OCI-LY1 (cell line): ENCODE measurements at regions not wholly inside any gene's neighbourhood (a gene's known extent, or its start where the extent isn't known, plus 50 kb on each side); places are given as distances from the start of the nearest gene placed in this dataset.

ENCODE experiments used
- H2AFZ ChIP-seq: fragments of 200-600 bp; sonication (generic), shearing (Covaris generic); 2 replicates; pipeline ENCODE4 v1.6.0; 2014; ENCODE audit warnings: antibody characterized with exemption, mild to moderate bottlenecking, low read length
- H3F3A ChIP-seq: fragments of 200-600 bp; sonication (generic), shearing (Covaris generic); 2 replicates; pipeline ENCODE4 v1.6.0; 2014; ENCODE audit warnings: mild to moderate bottlenecking, antibody characterized with exemption, low read length, moderate library complexity; ENCODE audit not compliant: insufficient read depth
- H3K27ac ChIP-seq: fragments of 200-600 bp; sonication (generic); 2 replicates; pipeline ENCODE4 v1.5.1; 2014; ENCODE audit warnings: low read length, mixed run types, mild to moderate bottlenecking, low read depth; ENCODE audit not compliant: poor library complexity, severe bottlenecking
- H3K27me3 ChIP-seq: fragments of 200-600 bp; sonication (generic); 2 replicates; pipeline ENCODE4 v1.6.0; 2014; ENCODE audit warnings: antibody characterized with exemption, mild to moderate bottlenecking, low read length, moderate library complexity; ENCODE audit not compliant: insufficient read depth
- H3K36me3 ChIP-seq: fragments of 200-600 bp; sonication (generic); 2 replicates; pipeline ENCODE4 v1.6.1; 2014; ENCODE audit warnings: mild to moderate bottlenecking, antibody characterized with exemption, low read length, moderate library complexity, mixed read lengths; ENCODE audit not compliant: insufficient read depth
- H3K4me1 ChIP-seq: fragments of 200-600 bp; sonication (generic); 2 replicates; pipeline ENCODE4 v1.5.1; 2014; ENCODE audit warnings: mild to moderate bottlenecking, low read length, moderate library complexity; ENCODE audit not compliant: insufficient read depth, severe bottlenecking
- H3K4me2 ChIP-seq: fragments of 200-600 bp; sonication (generic), shearing (Covaris generic); 2 replicates; pipeline ENCODE4 v1.6.1; 2014; ENCODE audit warnings: low read length
- H3K4me3 ChIP-seq: fragments of 200-600 bp; sonication (generic); 2 replicates; pipeline ENCODE4 v1.5.1; 2014; ENCODE audit warnings: low read length, low read depth, mild to moderate bottlenecking, mixed read lengths; ENCODE audit not compliant: poor library complexity, severe bottlenecking
- H3K79me2 ChIP-seq: fragments of 200-600 bp; shearing (Covaris generic); 2 replicates; pipeline ENCODE4 v1.6.1; 2016; ENCODE audit warnings: mixed run types, low read length, mixed read lengths; ENCODE audit not compliant: insufficient read depth
- H3K9ac ChIP-seq: fragments of 200-600 bp; sonication (generic), shearing (Covaris generic); 2 replicates; pipeline ENCODE4 v1.6.1; 2014; ENCODE audit warnings: mild to moderate bottlenecking, low read length, mixed read lengths
- H3K9me2 ChIP-seq: fragments of 200-600 bp; sonication (generic), shearing (Covaris generic); 2 replicates; pipeline ENCODE4 v1.6.1; 2014; ENCODE audit warnings: low read depth, mild to moderate bottlenecking, low read length, mixed read lengths
- H3K9me3 ChIP-seq: fragments of 200-600 bp; shearing (Covaris generic); 2 replicates; pipeline ENCODE4 v1.6.1; 2014; ENCODE audit warnings: low read length, mixed read lengths
- H4K20me1 ChIP-seq: fragments of 200-600 bp; sonication (generic), shearing (Covaris generic); 2 replicates; pipeline ENCODE4 v1.6.0; 2016; ENCODE audit warnings: mild to moderate bottlenecking, low read length; ENCODE audit not compliant: insufficient read depth
- CTCF ChIP-seq: fragments of 200-600 bp; sonication (generic), shearing (Covaris generic); IDR thresholded peaks from 2 replicates; pipeline ENCODE4 v1.5.1; 2017; ENCODE audit warnings: mild to moderate bottlenecking, antibody characterized with exemption, low read length, moderate library complexity, mixed read lengths
- EZH2 ChIP-seq: fragments of 200-600 bp; sonication (generic), shearing (Covaris generic); IDR thresholded peaks from 2 replicates; pipeline ENCODE4 v1.8.0; 2017; ENCODE audit warnings: borderline replicate concordance, mixed run types, mild to moderate bottlenecking, antibody characterized with exemption, low read length, moderate library complexity, mixed read lengths

GRCh38 chr7:156236936-156237599, 403.5 kb upstream of the RNF32 start:
- Histone ChIP-seq H3K27ac (no peak overlapping the region), H2AFZ (no peak overlapping the region), H3F3A (no peaks in the 10 kb centered on the region), H3K36me3 (no peaks in the 10 kb centered on the region), H3K79me2 (no peaks in the 10 kb centered on the region), H3K4me2 (no peak overlapping the region), H3K9me2 (no peaks in the 10 kb centered on the region), H3K4me1 (no peaks in the 10 kb centered on the region), H3K4me3 (no peak overlapping the region), H4K20me1 (no peaks in the 10 kb centered on the region), H3K27me3 (peaks cover 4% of the 10 kb centered on the region), H3K9me3 (no peaks in the 10 kb centered on the region), H3K9ac (no peak overlapping the region)
- no peak for TF ChIP-seq EZH2
- TF ChIP-seq CTCF = no peak

GRCh38 chr7:156236181-156236889, 404.2 kb upstream of the RNF32 start:
- Histone ChIP-seq H3K79me2 (no peaks in the 10 kb centered on the region), H3K27me3 (peaks cover 4% of the 10 kb centered on the region), H3K4me3 (no peak overlapping the region), H3K9me2 (no peaks in the 10 kb centered on the region), H3K9me3 (no peaks in the 10 kb centered on the region), H3K36me3 (no peaks in the 10 kb centered on the region), H2AFZ (no peak overlapping the region), H3F3A (no peaks in the 10 kb centered on the region), H3K4me2 (no peak overlapping the region), H4K20me1 (no peaks in the 10 kb centered on the region), H3K4me1 (no peaks in the 10 kb centered on the region), H3K9ac (no peak overlapping the region), H3K27ac (no peak overlapping the region)
- TF ChIP-seq CTCF (no peak), EZH2 (no peak)

- Histone ChIP-seq H3K4me2 (no peak overlapping the region), H3F3A (no peaks in the 10 kb centered on the region), H4K20me1 (no peaks in the 10 kb centered on the region), H3K79me2 (no peaks in the 10 kb centered on the region), H3K4me3 (no peak overlapping the region), H3K27me3 (peaks cover 4% of the 10 kb centered on the region), H3K27ac (no peak overlapping the region), H3K9ac (no peak overlapping the region), H3K36me3 (no peaks in the 10 kb centered on the region), H3K9me3 (no peaks in the 10 kb centered on the region), H2AFZ (no peak overlapping the region), H3K4me1 (no peaks in the 10 kb centered on the region), H3K9me2 (no peaks in the 10 kb centered on the region)
- TF ChIP-seq CTCF = no peak
- TF ChIP-seq EZH2 = no peak
Observed at GRCh38 chr7:156234666-156235494, 405.7 kb upstream of the RNF32 start.
